ENCODE measurements at regions not wholly inside any gene's neighbourhood (a gene's known extent, or its start where the extent isn't known, plus 50 kb on each side); places are given as distances from the start of the nearest gene placed in this dataset.
"Not testable (repeated sequence)": the region's sequence is repeated elsewhere in the genome, so short reads cannot be mapped to it uniquely, and the experiment has no call there.

DNA sequence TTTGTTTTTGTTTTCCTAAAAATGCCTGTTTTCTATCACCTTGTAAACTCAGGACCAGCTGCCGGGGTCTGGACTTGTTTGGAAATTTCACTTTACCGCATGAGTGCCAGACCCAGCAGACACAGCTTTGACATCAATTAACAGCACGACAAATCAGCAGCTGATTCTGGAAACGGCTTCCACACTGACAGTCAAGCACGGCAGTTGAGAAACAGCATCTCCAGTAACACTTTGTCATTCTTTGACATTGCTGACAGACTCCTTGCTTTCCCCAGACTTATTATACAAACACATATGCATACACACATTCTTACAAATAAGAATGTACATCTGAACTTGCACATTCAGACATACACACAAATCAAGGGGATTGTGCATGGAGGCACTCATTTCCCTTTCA is 1017.6 kb upstream of the HS3ST1 start:
- no peak for ATAC-seq
- no peak for DNase-seq
- Histone ChIP-seq H3K27me3 (no peaks in the 10 kb centered on the region), H3K4me3 (no peak overlapping the region), H3K9me3 (no peaks in the 10 kb centered on the region), H3K27ac (no peak overlapping the region), H3K36me3 (no peaks in the 10 kb centered on the region), H3K4me1 (no peaks in the 10 kb centered on the region)
- TF ChIP-seq, protein P1, sequence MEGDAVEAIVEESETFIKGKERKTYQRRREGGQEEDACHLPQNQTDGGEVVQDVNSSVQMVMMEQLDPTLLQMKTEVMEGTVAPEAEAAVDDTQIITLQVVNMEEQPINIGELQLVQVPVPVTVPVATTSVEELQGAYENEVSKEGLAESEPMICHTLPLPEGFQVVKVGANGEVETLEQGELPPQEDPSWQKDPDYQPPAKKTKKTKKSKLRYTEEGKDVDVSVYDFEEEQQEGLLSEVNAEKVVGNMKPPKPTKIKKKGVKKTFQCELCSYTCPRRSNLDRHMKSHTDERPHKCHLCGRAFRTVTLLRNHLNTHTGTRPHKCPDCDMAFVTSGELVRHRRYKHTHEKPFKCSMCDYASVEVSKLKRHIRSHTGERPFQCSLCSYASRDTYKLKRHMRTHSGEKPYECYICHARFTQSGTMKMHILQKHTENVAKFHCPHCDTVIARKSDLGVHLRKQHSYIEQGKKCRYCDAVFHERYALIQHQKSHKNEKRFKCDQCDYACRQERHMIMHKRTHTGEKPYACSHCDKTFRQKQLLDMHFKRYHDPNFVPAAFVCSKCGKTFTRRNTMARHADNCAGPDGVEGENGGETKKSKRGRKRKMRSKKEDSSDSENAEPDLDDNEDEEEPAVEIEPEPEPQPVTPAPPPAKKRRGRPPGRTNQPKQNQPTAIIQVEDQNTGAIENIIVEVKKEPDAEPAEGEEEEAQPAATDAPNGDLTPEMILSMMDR (IDR thresholded peaks at IDR 0.05): no peak
- TF ChIP-seq POLR2A (IDR thresholded peaks at IDR 0.05): no peak
- 39% methylated on average over 4 of the region's 5 CpGs for WGBS (ENCODE audit: insufficient coverage, low coverage, low lambda C conversion rate, missing lambda C conversion rate)
- intact Hi-C loops (cut with DNase I): no loop called here

DNA sequence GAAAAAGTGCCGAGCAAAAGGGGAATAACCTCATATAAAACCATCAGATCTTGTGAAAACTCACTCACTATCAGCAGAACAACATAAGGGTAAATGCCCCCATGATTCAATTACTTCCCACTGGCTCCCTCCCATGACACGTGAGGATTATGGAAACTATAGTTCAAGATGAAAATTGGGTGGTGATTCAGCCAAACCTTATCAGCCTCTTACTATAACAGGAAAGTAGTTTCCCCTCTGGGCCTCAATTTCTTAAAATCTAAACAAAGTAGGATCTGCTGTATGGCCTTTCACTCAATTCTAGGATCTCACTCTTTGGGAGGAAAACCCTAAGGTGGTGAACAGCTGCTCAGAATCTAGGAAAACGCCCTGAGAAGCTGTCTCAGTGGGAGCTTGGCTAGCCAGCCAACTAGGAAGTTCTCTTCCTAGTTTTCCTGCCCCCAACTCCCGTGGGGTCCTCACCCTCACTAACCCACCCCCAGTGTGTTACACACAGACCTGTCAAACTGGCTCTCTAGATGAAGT is 1017.1 kb upstream of the HS3ST1 start:
- DNase-seq: no peak
- 32% methylated on average over 3 of the region's 4 CpGs for WGBS (ENCODE audit: insufficient coverage, low coverage, low lambda C conversion rate, missing lambda C conversion rate)
- no peak overlapping the region for H3K27ac ChIP-seq
- H3K9me3 ChIP-seq: no peaks in the 10 kb centered on the region
- no peak overlapping the region for H3K4me3 ChIP-seq
- TF ChIP-seq, protein P1 (IDR thresholded peaks at IDR 0.05): no peak
- no peak for TF ChIP-seq POLR2A (IDR thresholded peaks at IDR 0.05)
- no peaks in the 10 kb centered on the region for H3K36me3 ChIP-seq
- intact Hi-C loops (cut with DNase I): no loop called here
- H3K27me3 ChIP-seq: no peaks in the 10 kb centered on the region
- no peak for ATAC-seq
- H3K4me1 ChIP-seq: no peaks in the 10 kb centered on the region

DNA sequence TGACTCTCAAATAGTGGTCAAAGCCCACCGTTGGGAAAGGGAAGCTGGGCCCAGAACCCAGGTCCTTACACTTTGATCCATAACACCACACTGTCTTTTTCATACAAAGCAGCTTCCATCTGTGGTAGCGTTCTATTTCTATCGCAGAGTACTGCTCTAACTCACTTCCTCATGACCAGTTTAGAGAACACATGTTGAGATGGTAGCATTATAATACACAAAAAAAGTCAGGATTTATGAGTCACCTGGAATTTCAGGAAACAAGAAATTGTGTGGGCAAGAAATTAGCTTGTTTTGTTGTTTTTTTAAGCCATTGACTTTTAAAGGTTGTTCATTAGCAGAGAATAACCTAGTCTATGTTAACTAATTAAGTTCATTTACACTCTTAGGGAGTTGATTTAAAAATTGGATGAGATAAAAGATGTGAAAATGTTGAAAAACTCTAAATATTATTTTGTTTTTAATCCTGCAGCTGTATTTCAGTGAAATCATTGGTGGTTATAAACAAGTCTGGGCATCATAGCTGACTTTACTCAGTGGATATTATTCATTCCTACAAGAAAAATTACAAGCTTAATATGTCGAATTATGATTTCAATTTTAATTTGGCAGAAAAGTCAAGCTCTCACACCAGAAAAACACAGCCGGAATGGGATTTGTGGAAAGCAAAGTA is 1011.1 kb upstream of the HS3ST1 start:
- whole genome bisulfite sequencing (ENCODE audit: insufficient coverage, low coverage, low lambda C conversion rate, missing lambda C conversion rate): 35% methylated on average over 5 of the region's 5 CpGs
- TF ChIP-seq, protein P1 (IDR thresholded peaks at IDR 0.05): no peak
- no peak for TF ChIP-seq POLR2A (IDR thresholded peaks at IDR 0.05)
- intact Hi-C loops (cut with DNase I): no loop called here
- no peak overlapping the region for H3K4me3 ChIP-seq
- no peaks in the 10 kb centered on the region for H3K4me1 ChIP-seq
- H3K27ac ChIP-seq: no peak overlapping the region
- no peaks in the 10 kb centered on the region for H3K9me3 ChIP-seq
- no peaks in the 10 kb centered on the region for H3K27me3 ChIP-seq
- no peak for ATAC-seq
- DNase-seq: no peak
- no peaks in the 10 kb centered on the region for H3K36me3 ChIP-seq

DNA sequence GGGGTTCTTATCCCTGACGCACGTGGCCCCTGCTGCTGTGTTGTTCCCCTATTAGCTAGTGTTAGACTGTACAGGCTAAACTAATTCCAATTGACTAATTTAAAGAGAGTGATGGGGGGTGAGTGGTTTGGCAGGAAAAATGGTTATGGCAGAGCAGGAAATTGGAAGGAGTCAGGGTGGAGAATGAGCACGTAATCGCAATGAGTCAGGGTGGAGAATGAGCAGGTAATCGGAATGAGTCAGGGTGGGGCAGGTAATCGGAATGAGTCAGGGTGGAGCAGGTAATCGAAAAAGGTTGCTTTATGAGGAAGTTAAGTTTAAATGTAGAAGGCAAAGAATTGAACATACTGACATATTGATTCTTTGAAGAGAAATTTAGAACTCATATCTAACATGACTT is 1002.6 kb upstream of the HS3ST1 start:
- H3K36me3 ChIP-seq; H3K27me3 ChIP-seq; intact Hi-C loops (cut with DNase I); H3K9me3 ChIP-seq; H3K27ac ChIP-seq; ATAC-seq; H3K4me1 ChIP-seq; H3K4me3 ChIP-seq; DNase-seq: not testable (repeated sequence)
- 81% methylated on average over 7 of the region's 7 CpGs for WGBS (ENCODE audit: insufficient coverage, low coverage, low lambda C conversion rate, missing lambda C conversion rate)

DNA sequence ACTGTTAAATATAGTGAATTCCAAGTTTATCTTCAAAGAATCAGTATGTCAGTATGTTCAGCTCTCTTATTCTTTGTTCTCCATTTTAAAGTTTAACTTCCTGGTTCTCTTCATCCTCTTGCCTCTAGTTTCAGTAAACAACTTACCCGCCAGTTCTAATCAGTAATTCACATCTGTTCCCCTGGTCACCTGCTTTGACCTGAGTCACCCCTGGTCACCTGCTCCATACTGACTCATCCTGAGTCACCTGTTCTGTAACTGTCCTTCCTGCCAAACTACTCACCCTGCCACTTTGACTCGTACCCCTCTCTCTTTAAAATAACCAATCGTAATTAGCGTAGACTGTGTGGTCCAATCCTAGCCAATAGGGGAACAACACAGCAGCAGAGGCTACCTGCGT is 992.7 kb upstream of the HS3ST1 start:
- Histone ChIP-seq H3K36me3 (no peaks in the 10 kb centered on the region), H3K27ac (no peak overlapping the region), H3K27me3 (no peaks in the 10 kb centered on the region), H3K4me3 (no peak overlapping the region), H3K4me1 (no peaks in the 10 kb centered on the region), H3K9me3 (no peaks in the 10 kb centered on the region)
- WGBS (ENCODE audit: insufficient coverage, low coverage, low lambda C conversion rate, missing lambda C conversion rate): 58% methylated on average over 5 of the region's 5 CpGs
- intact Hi-C loops (cut with DNase I): no loop called here
- no peak for ATAC-seq
- no peak for TF ChIP-seq POLR2A (IDR thresholded peaks at IDR 0.05)
- TF ChIP-seq, protein P1 (IDR thresholded peaks at IDR 0.05): no peak
- DNase-seq: no peak

Measured in right lobe of liver (tissue), 6 donors.